ENCODE measurements at regions not wholly inside any gene's neighbourhood (a gene's known extent, or its start where the extent isn't known, plus 50 kb on each side); places are given as distances from the start of the nearest gene placed in this dataset.

GRCh38 chr6:125665295-125665814, 84.1 kb upstream of the HEY2 start:
- Histone ChIP-seq H3K9me3 (replicated peaks in 1 of 2; ENCODE audit: control insufficient read depth in 1 of 2, insufficient read depth in 1 of 2, low read length in 2 of 2) (no peaks in the 10 kb centered on the region), H3K4me1 (ENCODE audit: control insufficient read depth in 1 of 2, insufficient read depth in 2 of 2, low read length in 2 of 2) (no peaks in the 10 kb centered on the region), H3K79me2 (ENCODE audit: insufficient read depth, low read length) (no peaks in the 10 kb centered on the region), H3K4me3 (replicated peaks in 1 of 3; ENCODE audit: low read depth in 2 of 3, low read length in 3 of 3) (no peak overlapping the region), H3K27ac (ENCODE audit: low read depth in 1 of 2, low read length in 2 of 2) (no peak overlapping the region), H3K27me3 (ENCODE audit: control insufficient read depth in 2 of 2, insufficient read depth in 2 of 2, low read length in 2 of 2) (no peaks in the 10 kb centered on the region), H3K36me3 (replicated peaks in 1 of 2; ENCODE audit: control insufficient read depth in 1 of 2, insufficient read depth in 2 of 2, low read length in 2 of 2) (no peaks in the 10 kb centered on the region), H3K9ac (ENCODE audit: insufficient read depth, low read length, poor library complexity, severe bottlenecking) (no peak overlapping the region), H2AFZ (ENCODE audit: insufficient read depth, low read depth, low read length, poor library complexity, severe bottlenecking) (no peak overlapping the region), H4K20me1 (ENCODE audit: insufficient read depth, low read length) (no peaks in the 10 kb centered on the region), H3K4me2 (replicated peaks; ENCODE audit: extremely low read depth, low read length, poor library complexity, severe bottlenecking) (no peak overlapping the region)
- H3K27ac Mint-ChIP-seq, result no peak overlapping the region
- H3K27me3 Mint-ChIP-seq (ENCODE audit: low read depth in 3 of 3), result peaks cover 2 to 4% (median 2%) of the 10 kb centered on the region in 3 donors
- WGBS (ENCODE audit: insufficient coverage), result 92% methylated on average over 5 of the region's 5 CpGs
- no peak for DNase-seq
- no peak for TF ChIP-seq CTCF (IDR thresholded peaks at IDR 0.05)
- H3K4me3 Mint-ChIP-seq, result no peak overlapping the region
- H3K4me1 Mint-ChIP-seq, result no peaks in the 10 kb centered on the region
- peaks cover 0 to 2% (median 0%) of the 10 kb centered on the region in 7 donors for H3K9me3 Mint-ChIP-seq
- intact Hi-C loops (cut with micrococcal nuclease), result no loop called here
- no peaks in the 10 kb centered on the region for H3K36me3 Mint-ChIP-seq

- H3K36me3 ChIP-seq (replicated peaks in 1 of 2; ENCODE audit: control insufficient read depth in 1 of 2, insufficient read depth in 2 of 2, low read length in 2 of 2), result no peaks in the 10 kb centered on the region
- DNase-seq, result no peak
- H3K27me3 ChIP-seq (ENCODE audit: control insufficient read depth in 2 of 2, insufficient read depth in 2 of 2, low read length in 2 of 2), result no peaks in the 10 kb centered on the region
- no peak overlapping the region for H2AFZ ChIP-seq (ENCODE audit: insufficient read depth, low read depth, low read length, poor library complexity, severe bottlenecking)
- H3K4me1 ChIP-seq (ENCODE audit: control insufficient read depth in 1 of 2, insufficient read depth in 2 of 2, low read length in 2 of 2), result no peaks in the 10 kb centered on the region
- no peak overlapping the region for H3K4me3 ChIP-seq (replicated peaks in 1 of 3; ENCODE audit: low read depth in 2 of 3, low read length in 3 of 3)
- Mint-ChIP-seq H3K4me1 (no peaks in the 10 kb centered on the region), H3K9me3 (peaks cover 0 to 2% (median 0%) of the 10 kb centered on the region in 7 donors), H3K27ac (no peak overlapping the region), H3K36me3 (no peaks in the 10 kb centered on the region), H3K4me3 (no peak overlapping the region), H3K27me3 (ENCODE audit: low read depth in 3 of 3) (peaks cover 2 to 4% (median 2%) of the 10 kb centered on the region in 3 donors)
- intact Hi-C loops (cut with micrococcal nuclease), result no loop called here
- H3K79me2 ChIP-seq (ENCODE audit: insufficient read depth, low read length), result no peaks in the 10 kb centered on the region
- H3K9me3 ChIP-seq (replicated peaks in 1 of 2; ENCODE audit: control insufficient read depth in 1 of 2, insufficient read depth in 1 of 2, low read length in 2 of 2), result no peaks in the 10 kb centered on the region
- no peaks in the 10 kb centered on the region for H4K20me1 ChIP-seq (ENCODE audit: insufficient read depth, low read length)
- no peak overlapping the region for H3K27ac ChIP-seq (ENCODE audit: low read depth in 1 of 2, low read length in 2 of 2)
- TF ChIP-seq CTCF (IDR thresholded peaks at IDR 0.05), result no peak
- WGBS (ENCODE audit: insufficient coverage), result no CpG with 5 or more reads among the region's 6 CpGs
- H3K9ac ChIP-seq (ENCODE audit: insufficient read depth, low read length, poor library complexity, severe bottlenecking), result no peak overlapping the region
- H3K4me2 ChIP-seq (replicated peaks; ENCODE audit: extremely low read depth, low read length, poor library complexity, severe bottlenecking), result no peak overlapping the region
Observed at GRCh38 chr6:125667326-125667725, 82.1 kb upstream of the HEY2 start.
